GM23248 (cell line): ENCODE measurements at regions not wholly inside any gene's neighbourhood (a gene's known extent, or its start where the extent isn't known, plus 50 kb on each side); places are given as distances from the start of the nearest gene placed in this dataset.
"Not testable (repeated sequence)": the region's sequence is repeated elsewhere in the genome, so short reads cannot be mapped to it uniquely, and the experiment has no call there.

Experiments
- DNase-seq: peaks from one replicate; pipeline ENCODE4 v3.0.0-alpha.2; 2015
- H2AFZ ChIP-seq: fragments of 200-600 bp; sonication (generic); 2 replicates; pipeline ENCODE4 v1.6.1; 2016; ENCODE audit warnings: antibody characterized with exemption
- H3F3A ChIP-seq: fragments of 200-600 bp; sonication (generic); 2 replicates; pipeline ENCODE4 v1.6.1; 2016; ENCODE audit warnings: mild to moderate bottlenecking, antibody characterized with exemption, mixed run types; ENCODE audit not compliant: insufficient read depth
- H3K27ac ChIP-seq: fragments of 200-600 bp; sonication (generic); 2 replicates; pipeline ENCODE4 v1.5.1; 2016; ENCODE audit warnings: mild to moderate bottlenecking
- H3K27me3 ChIP-seq: fragments of 200-600 bp; sonication (generic); replicated peaks from 2 replicates; pipeline ENCODE4 v1.6.1; 2016; ENCODE audit warnings: mild to moderate bottlenecking; ENCODE audit not compliant: insufficient read depth
- H3K36me3 ChIP-seq: fragments of 200-600 bp; sonication (generic); 2 replicates; pipeline ENCODE4 v1.6.1; 2016; ENCODE audit warnings: low read depth, mild to moderate bottlenecking
- H3K4me1 ChIP-seq: fragments of 200-600 bp; sonication (generic); 2 replicates; pipeline ENCODE4 v1.6.1; 2016; ENCODE audit warnings: mild to moderate bottlenecking; ENCODE audit not compliant: insufficient read depth
- H3K4me2 ChIP-seq: fragments of 200-600 bp; sonication (generic); one replicate; pipeline ENCODE4 v1.6.1; 2016; ENCODE audit warnings: mild to moderate bottlenecking; ENCODE audit not compliant: unreplicated experiment
- H3K4me3 ChIP-seq: fragments of 200-600 bp; sonication (generic); 2 replicates; pipeline ENCODE4 v1.5.1; 2016; ENCODE audit warnings: mild to moderate bottlenecking
- H3K79me2 ChIP-seq: fragments of 200-600 bp; sonication (generic); 2 replicates; pipeline ENCODE4 v1.6.1; 2016; ENCODE audit warnings: mild to moderate bottlenecking; ENCODE audit not compliant: insufficient read depth
- H3K9ac ChIP-seq: fragments of 200-600 bp; sonication (generic); 2 replicates; pipeline ENCODE4 v1.6.1; 2016; ENCODE audit warnings: mild to moderate bottlenecking
- H3K9me2 ChIP-seq: fragments of 200-600 bp; sonication (generic); 2 replicates; pipeline ENCODE4 v1.6.1; 2016; ENCODE audit warnings: mixed run types, mild to moderate bottlenecking, moderate library complexity; ENCODE audit not compliant: insufficient read depth
- H3K9me3 ChIP-seq: fragments of 200-600 bp; sonication (generic); one replicate; pipeline ENCODE4 v1.6.1; 2017; ENCODE audit warnings: low read depth
- H4K20me1 ChIP-seq: fragments of 200-600 bp; sonication (generic); 2 replicates; pipeline ENCODE4 v1.6.0; 2016; ENCODE audit not compliant: insufficient read depth
- EZH2 ChIP-seq: fragments of 200-600 bp; sonication (generic); IDR thresholded peaks from 2 replicates; pipeline ENCODE4 v1.6.1; 2018; ENCODE audit warnings: antibody characterized with exemption, mild to moderate bottlenecking; ENCODE audit not compliant: insufficient read depth, poor library complexity, severe bottlenecking
- EZH2phosphoT487 ChIP-seq: fragments of 200-600 bp; sonication (generic); IDR thresholded peaks from 2 replicates; pipeline ENCODE4 v1.6.1; 2018; ENCODE audit warnings: antibody characterized with exemption, moderate library complexity, mild to moderate bottlenecking, low read depth; ENCODE audit not compliant: insufficient read depth
- WGBS, 2 experiments: methylation state at CpG; one replicate each; pipeline ENCODE4 v1.1.6; 2015 to 2017; ENCODE audit warnings: low lambda C conversion rate in 2 of 2, low coverage in 1 of 2; ENCODE audit errors: missing lambda C conversion rate in 2 of 2; 5-methylcytosine and 5-hydroxymethylcytosine counted together
- in situ Hi-C: fragments of 300-500 bp; cut with MboI; formaldehyde crosslinking; loops from 2 replicates; pipeline ENCODE4 v1.15.0; 2020

DNA sequence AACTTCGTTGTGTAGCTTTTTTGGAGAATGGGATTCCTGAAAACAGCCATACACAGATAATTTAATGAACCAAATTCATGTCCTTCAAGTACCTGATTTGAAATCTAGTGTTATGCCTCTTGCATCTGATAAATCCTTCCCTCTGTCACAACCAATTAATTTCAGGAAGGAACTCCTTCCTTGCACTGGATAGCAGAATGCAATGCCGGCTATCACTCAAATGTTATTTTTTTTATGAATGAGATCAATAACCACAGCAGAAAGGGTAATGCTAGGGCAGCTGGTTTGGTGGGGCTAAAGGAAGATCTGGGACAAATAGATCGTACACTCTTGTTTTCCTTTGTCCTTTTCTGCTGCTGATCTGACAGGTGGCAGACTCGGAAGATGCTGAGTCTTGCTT lies 899.5 kb upstream of the GYPC start:
- Histone ChIP-seq H3K9me2 (no peaks in the 10 kb centered on the region), H4K20me1 (no peaks in the 10 kb centered on the region), H3K27ac (no peak overlapping the region), H3K36me3 (no peaks in the 10 kb centered on the region), H2AFZ (no peak overlapping the region), H3F3A (no peaks in the 10 kb centered on the region), H3K4me1 (no peaks in the 10 kb centered on the region), H3K9ac (no peak overlapping the region), H3K4me2 (no peak overlapping the region), H3K27me3 (no peaks in the 10 kb centered on the region), H3K4me3 (no peak overlapping the region), H3K79me2 (no peaks in the 10 kb centered on the region), H3K9me3 (no peaks in the 10 kb centered on the region)
- 22 to 23% methylated on average over 4 of the region's 4 CpGs for WGBS, 2 experiments
- in situ Hi-C loops = no loop called here
- DNase-seq = no peak
- TF ChIP-seq EZH2 (no peak), EZH2phosphoT487 (no peak)

DNA sequence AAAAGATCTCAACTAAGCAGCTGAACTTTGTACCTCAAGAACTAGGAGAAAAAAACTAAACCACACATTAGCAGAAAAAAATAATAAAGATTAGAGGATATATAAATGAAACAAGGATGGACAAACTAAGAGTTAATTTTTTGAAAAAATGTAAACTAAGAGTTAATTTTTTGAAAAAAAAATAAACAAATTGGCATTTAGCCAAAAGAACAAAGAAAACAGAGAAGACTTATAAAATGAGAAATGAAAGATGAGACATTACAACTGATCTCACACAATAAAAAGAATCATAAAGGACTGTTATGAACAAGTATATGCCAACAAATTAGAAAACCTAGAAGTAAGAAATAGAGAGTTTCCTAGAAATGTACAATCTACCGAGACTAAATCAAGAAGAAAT lies 859.2 kb upstream of the GYPC start:
- no peaks in the 10 kb centered on the region for H3F3A ChIP-seq
- H3K4me2 ChIP-seq = no peak overlapping the region
- no peaks in the 10 kb centered on the region for H3K27me3 ChIP-seq
- no peak overlapping the region for H2AFZ ChIP-seq
- DNase-seq = no peak
- no peaks in the 10 kb centered on the region for H4K20me1 ChIP-seq
- no peaks in the 10 kb centered on the region for H3K4me1 ChIP-seq
- TF ChIP-seq EZH2phosphoT487 = no peak
- no peak for TF ChIP-seq EZH2
- H3K36me3 ChIP-seq = no peaks in the 10 kb centered on the region
- in situ Hi-C loops = no loop called here
- no peaks in the 10 kb centered on the region for H3K9me3 ChIP-seq
- no peaks in the 10 kb centered on the region for H3K9me2 ChIP-seq
- no peak overlapping the region for H3K9ac ChIP-seq
- 47% methylated on average over 1 of the region's 1 CpG for WGBS, 2 experiments
- H3K27ac ChIP-seq = no peak overlapping the region
- no peak overlapping the region for H3K4me3 ChIP-seq
- H3K79me2 ChIP-seq = no peaks in the 10 kb centered on the region

DNA sequence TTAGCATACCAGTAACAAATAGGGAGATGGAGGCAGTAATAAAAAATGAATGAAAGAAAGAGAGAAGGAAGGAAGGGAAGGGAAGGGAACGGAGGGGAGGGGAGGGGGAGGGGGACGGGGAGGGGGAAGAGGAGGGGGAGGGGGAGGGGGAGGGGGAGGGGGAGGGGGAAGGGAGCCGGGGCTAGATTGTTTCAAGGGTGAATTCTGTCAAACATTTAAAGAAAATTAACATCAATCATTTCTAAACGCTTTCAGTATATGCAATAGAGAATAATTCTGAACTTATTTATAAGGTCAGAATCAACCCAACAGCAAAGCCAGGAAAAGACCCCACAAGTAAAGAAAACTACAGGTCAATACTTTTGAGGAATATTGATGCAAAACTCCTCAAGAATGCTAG lies 858.8 kb upstream of the GYPC start:
- H2AFZ ChIP-seq = no peak overlapping the region
- H3K4me3 ChIP-seq = no peak overlapping the region
- H3K9me3 ChIP-seq = no peaks in the 10 kb centered on the region
- H3F3A ChIP-seq = no peaks in the 10 kb centered on the region
- no peaks in the 10 kb centered on the region for H3K36me3 ChIP-seq
- no peak overlapping the region for H3K27ac ChIP-seq
- no peaks in the 10 kb centered on the region for H3K27me3 ChIP-seq
- H3K9me2 ChIP-seq = no peaks in the 10 kb centered on the region
- H3K4me1 ChIP-seq = no peaks in the 10 kb centered on the region
- DNase-seq = no peak
- H3K79me2 ChIP-seq = no peaks in the 10 kb centered on the region
- in situ Hi-C loops = no loop called here
- H3K4me2 ChIP-seq = no peak overlapping the region
- H4K20me1 ChIP-seq = no peaks in the 10 kb centered on the region
- TF ChIP-seq EZH2phosphoT487 (no peak), EZH2 (no peak)
- H3K9ac ChIP-seq = no peak overlapping the region
- WGBS, 2 experiments = 23 to 32% methylated on average over 2 to 4 of the region's 4 CpGs

DNA sequence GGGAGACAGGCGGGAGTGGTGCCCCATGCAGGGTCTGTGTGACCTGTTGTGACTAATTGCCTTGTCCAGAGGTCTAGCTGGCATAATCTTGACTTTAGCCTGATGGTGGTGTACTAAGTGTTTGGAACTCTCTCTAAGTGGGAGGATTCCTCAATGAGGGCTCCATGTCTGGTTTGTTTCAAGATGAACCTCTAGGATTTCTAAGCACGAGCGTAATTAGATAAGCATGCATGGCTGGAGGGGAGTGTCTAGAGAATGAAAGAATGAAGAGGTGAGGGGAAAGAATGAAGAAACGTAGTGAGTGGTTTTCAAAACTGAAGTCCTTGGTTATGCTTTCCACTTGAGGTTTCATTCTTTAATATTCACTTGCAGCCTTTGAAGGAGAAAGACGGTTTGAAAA lies 833.2 kb upstream of the GYPC start:
- H3K27ac ChIP-seq = no peak overlapping the region
- H3K79me2 ChIP-seq = no peaks in the 10 kb centered on the region
- H3K9me2 ChIP-seq = no peaks in the 10 kb centered on the region
- H2AFZ ChIP-seq = no peak overlapping the region
- H3K9me3 ChIP-seq = no peaks in the 10 kb centered on the region
- H3K27me3 ChIP-seq = no peaks in the 10 kb centered on the region
- DNase-seq = no peak
- no peak overlapping the region for H3K9ac ChIP-seq
- H3K4me3 ChIP-seq = no peak overlapping the region
- WGBS, 2 experiments = 18 to 25% methylated on average over 5 of the region's 5 CpGs
- TF ChIP-seq EZH2 (no peak), EZH2phosphoT487 (no peak)
- no peak overlapping the region for H3K4me2 ChIP-seq
- H3K36me3 ChIP-seq = no peaks in the 10 kb centered on the region
- in situ Hi-C loops = no loop called here
- no peaks in the 10 kb centered on the region for H3F3A ChIP-seq
- H4K20me1 ChIP-seq = no peaks in the 10 kb centered on the region
- H3K4me1 ChIP-seq = no peaks in the 10 kb centered on the region

DNA sequence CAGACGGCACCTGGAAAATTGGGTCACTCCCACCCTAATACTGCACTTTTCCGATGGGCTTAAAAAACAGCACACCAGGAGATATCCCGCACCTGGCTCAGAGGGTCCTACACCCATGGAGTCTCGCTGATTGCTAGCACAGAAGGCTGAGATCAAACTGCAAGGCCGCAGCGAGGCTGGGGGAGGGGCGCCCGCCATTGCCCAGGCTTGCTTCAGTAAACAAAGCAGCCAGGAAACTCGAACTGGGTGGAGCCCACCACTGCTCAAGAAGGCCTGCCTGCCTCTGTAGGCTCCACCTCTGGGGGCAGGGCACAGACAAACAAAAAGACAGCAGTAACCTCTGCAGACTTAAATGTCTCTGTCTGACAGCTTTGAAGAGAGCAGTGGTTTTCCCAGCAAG lies 830.2 kb upstream of the GYPC start:
- H3K27me3 ChIP-seq, H3K9ac ChIP-seq, H3K9me3 ChIP-seq, H3K27ac ChIP-seq, H4K20me1 ChIP-seq, H2AFZ ChIP-seq, H3K4me1 ChIP-seq, DNase-seq, H3K9me2 ChIP-seq, H3K36me3 ChIP-seq, H3F3A ChIP-seq, H3K4me3 ChIP-seq, H3K4me2 ChIP-seq, H3K79me2 ChIP-seq, in situ Hi-C loops: not testable (repeated sequence)
- 49 to 54% methylated on average over 8 to 9 of the region's 9 CpGs for WGBS, 2 experiments
